Colonic mucosa (tissue), 4 donors: ENCODE measurements at regions not wholly inside any gene's neighbourhood (a gene's known extent, or its start where the extent isn't known, plus 50 kb on each side); places are given as distances from the start of the nearest gene placed in this dataset.

ENCODE experiments used
- DNase-seq: peaks from one replicate; pipeline ENCODE4 v3.0.0-alpha.2; 2020
- H3K27ac ChIP-seq: fragments of 200-600 bp; one replicate; pipeline ENCODE4 v1.8.0; 2021
- H3K27me3 ChIP-seq: fragments of 200-600 bp; one replicate; pipeline ENCODE4 v1.8.0; 2021
- H3K36me3 ChIP-seq: fragments of 200-600 bp; one replicate; pipeline ENCODE4 v1.8.0; 2021
- H3K4me1 ChIP-seq: fragments of 200-600 bp; one replicate; pipeline ENCODE4 v1.8.0; 2021; ENCODE audit warnings: mild to moderate bottlenecking
- H3K4me3 ChIP-seq: fragments of 200-600 bp; one replicate; pipeline ENCODE4 v1.8.0; 2021
- H3K9ac ChIP-seq, 2 donors: one replicate each; pipeline ENCODE4 v1.7.0; 2013; ENCODE audit warnings: control low read depth in 2 of 2, low read depth in 2 of 2, low read length in 2 of 2
- H3K9me3 ChIP-seq: fragments of 200-600 bp; one replicate; pipeline ENCODE4 v1.8.0; 2021
- intact Hi-C: fragments of 100-400 bp; cut with DNase I; formaldehyde crosslinking; loops from one replicate; pipeline ENCODE4 v1.14.1; 2022
- TF ChIP-seq, protein P1 (sequence below): fragments of 200-600 bp; IDR thresholded peaks from one replicate; pipeline ENCODE4 v1.8.0; 2022; ENCODE audit warnings: antibody characterized with exemption, mild to moderate bottlenecking
- donor health status: healthy.
- donor health status: DM: no; HTN: no; CAD: no.
- donor health status: DM: no; HTN: no; CAD: no.

DNA sequence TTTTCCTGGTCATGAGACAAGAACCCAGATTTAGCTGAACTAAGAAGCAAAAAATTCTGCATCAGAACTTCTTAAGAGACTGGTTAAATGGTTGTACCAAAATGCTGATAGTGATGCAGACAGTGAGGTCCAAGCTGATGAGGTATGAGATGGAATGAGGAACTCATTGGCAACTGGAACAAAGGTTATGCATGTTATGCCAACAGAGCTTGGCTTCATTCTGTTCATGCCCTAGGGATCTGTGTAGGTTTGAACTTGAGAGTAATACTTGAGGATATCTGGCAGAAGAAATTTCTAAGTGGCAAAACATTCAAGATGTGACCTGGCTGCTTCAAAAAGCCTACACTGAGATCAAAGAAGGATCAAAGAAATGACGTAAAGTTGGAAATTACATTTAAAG is 398.0 kb downstream of the FSCB start:
- Histone ChIP-seq H3K36me3 (no peaks in the 10 kb centered on the region), H3K4me3 (no peak overlapping the region), H3K4me1 (no peaks in the 10 kb centered on the region), H3K27me3 (no peaks in the 10 kb centered on the region), H3K9me3 (no peaks in the 10 kb centered on the region), H3K9ac (no peak overlapping the region), H3K27ac (no peak overlapping the region)
- TF ChIP-seq, protein P1, sequence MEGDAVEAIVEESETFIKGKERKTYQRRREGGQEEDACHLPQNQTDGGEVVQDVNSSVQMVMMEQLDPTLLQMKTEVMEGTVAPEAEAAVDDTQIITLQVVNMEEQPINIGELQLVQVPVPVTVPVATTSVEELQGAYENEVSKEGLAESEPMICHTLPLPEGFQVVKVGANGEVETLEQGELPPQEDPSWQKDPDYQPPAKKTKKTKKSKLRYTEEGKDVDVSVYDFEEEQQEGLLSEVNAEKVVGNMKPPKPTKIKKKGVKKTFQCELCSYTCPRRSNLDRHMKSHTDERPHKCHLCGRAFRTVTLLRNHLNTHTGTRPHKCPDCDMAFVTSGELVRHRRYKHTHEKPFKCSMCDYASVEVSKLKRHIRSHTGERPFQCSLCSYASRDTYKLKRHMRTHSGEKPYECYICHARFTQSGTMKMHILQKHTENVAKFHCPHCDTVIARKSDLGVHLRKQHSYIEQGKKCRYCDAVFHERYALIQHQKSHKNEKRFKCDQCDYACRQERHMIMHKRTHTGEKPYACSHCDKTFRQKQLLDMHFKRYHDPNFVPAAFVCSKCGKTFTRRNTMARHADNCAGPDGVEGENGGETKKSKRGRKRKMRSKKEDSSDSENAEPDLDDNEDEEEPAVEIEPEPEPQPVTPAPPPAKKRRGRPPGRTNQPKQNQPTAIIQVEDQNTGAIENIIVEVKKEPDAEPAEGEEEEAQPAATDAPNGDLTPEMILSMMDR: no peak
- intact Hi-C loops: no loop called here
- no peak for DNase-seq

DNA sequence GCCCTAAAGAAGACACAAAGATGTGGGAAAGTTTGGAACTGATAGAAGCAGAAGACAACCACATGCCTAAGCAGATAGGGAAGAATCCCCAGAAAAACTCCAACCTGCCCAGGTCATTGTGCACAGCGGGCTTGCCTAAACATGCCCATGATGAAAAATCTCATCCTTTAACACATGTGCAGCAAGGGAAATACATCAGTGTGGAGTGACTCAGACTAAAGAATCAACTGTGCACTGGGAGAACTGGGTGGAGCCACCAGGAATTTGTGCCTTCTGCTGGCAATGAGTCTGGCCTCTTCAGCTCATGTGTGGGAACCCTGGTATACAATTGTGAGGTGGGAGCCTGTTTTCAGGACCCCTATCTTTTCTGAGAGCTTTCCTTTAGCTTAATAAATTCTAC is 398.5 kb downstream of the FSCB start:
- no peaks in the 10 kb centered on the region for H3K27me3 ChIP-seq
- H3K9me3 ChIP-seq: no peaks in the 10 kb centered on the region
- TF ChIP-seq, protein P1: no peak
- no peaks in the 10 kb centered on the region for H3K36me3 ChIP-seq
- no peak overlapping the region for H3K9ac ChIP-seq
- intact Hi-C loops: no loop called here
- no peak overlapping the region for H3K27ac ChIP-seq
- DNase-seq: no peak
- no peak overlapping the region for H3K4me3 ChIP-seq
- no peaks in the 10 kb centered on the region for H3K4me1 ChIP-seq

DNA sequence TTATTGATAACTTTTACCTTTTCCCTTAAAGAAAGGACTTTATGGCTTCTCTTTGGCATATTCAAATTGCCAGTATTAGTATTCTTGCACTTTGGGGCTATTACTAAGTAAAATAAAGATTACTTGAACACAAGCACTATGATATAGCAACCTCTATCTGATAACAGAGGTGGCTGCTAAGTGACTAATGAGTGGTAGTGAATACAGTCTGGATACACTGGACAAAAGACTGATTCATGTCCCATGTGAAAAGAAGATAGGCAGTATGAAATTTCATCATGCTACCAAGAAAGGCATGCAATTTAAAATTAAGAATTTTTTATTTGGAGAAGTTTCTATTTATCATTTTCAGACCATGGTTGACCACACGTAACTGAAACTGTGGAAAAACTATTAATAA is 399.9 kb downstream of the FSCB start:
- no peak overlapping the region for H3K9ac ChIP-seq
- no peaks in the 10 kb centered on the region for H3K9me3 ChIP-seq
- no peaks in the 10 kb centered on the region for H3K36me3 ChIP-seq
- no peaks in the 10 kb centered on the region for H3K4me1 ChIP-seq
- H3K27me3 ChIP-seq: no peaks in the 10 kb centered on the region
- intact Hi-C loops: no loop called here
- TF ChIP-seq, protein P1: no peak
- DNase-seq: no peak
- no peak overlapping the region for H3K4me3 ChIP-seq
- no peak overlapping the region for H3K27ac ChIP-seq

DNA sequence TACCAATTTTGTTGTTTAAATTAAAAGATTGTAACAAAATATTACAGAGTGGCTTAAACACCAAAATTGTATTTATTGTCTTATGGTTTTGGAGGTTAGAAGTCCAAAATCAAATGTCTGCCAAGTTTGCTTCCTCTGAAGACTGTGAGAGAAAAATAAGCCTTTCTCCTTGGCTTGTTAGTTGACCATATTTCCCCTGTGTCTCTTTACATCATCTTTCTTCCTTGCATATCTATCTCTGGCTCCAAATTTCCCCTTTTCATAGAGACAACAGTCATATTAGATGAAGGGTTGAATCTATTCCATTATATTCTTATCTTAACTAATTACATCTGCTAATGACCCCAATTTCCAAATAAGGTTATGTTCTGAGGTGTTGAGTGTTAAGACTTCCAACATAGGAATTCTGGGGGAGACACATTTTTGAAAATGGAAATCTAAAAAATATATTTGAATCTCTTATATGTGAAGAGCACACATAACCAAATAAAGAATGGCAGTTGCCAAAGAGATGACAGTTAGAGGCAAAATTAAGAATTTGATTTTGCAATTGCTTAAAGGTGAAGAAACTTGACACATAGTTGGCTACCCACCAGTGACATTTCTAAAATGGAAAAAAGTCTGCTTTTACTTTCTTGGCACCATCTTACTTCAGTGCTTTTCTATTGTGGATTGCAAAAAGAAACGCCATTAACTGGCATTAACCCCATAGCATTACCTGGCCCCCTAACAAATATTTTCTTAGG is 407.2 kb downstream of the FSCB start:
- no peaks in the 10 kb centered on the region for H3K27me3 ChIP-seq
- no peaks in the 10 kb centered on the region for H3K36me3 ChIP-seq
- no peaks in the 10 kb centered on the region for H3K9me3 ChIP-seq
- H3K4me3 ChIP-seq: no peak overlapping the region
- no peak for DNase-seq
- no peak overlapping the region for H3K9ac ChIP-seq
- intact Hi-C loops: no loop called here
- H3K27ac ChIP-seq: no peak overlapping the region
- TF ChIP-seq, protein P1: no peak
- no peaks in the 10 kb centered on the region for H3K4me1 ChIP-seq

DNA sequence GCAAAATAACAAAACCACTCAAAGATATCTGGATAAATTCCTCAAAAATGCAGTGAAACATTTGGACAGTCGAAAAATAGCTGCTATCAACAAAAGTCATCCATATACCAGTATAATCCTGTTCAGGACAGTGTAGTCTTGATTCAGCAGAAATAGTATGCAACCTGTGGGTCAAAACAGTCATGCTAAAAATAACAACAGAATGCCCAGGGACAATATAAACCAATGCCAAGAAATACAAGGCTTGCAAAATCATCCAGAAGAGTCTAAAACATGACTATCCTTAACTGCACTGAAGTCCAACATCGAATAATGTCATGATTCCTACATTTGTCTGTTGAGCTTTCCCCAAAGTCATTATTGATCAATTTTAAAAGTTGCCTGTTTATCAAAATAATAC is 425.9 kb downstream of the FSCB start:
- DNase-seq: no peak
- H3K4me1 ChIP-seq: no peaks in the 10 kb centered on the region

More for the DNA sequence above, 425.9 kb downstream of the FSCB start:
- H3K36me3 ChIP-seq: no peaks in the 10 kb centered on the region
- no peaks in the 10 kb centered on the region for H3K27me3 ChIP-seq
- no peak overlapping the region for H3K4me3 ChIP-seq
- intact Hi-C loops: no loop called here
- TF ChIP-seq, protein P1: no peak
- H3K9me3 ChIP-seq: no peaks in the 10 kb centered on the region
- H3K27ac ChIP-seq: no peak overlapping the region
- H3K9ac ChIP-seq: no peak overlapping the region
